Upper lobe of left lung (tissue), 6 donors: ENCODE measurements at regions not wholly inside any gene's neighbourhood (a gene's known extent, or its start where the extent isn't known, plus 50 kb on each side); places are given as distances from the start of the nearest gene placed in this dataset.

Experiments
- ATAC-seq, 2 donors: fragments of 200-7000 bp; cut with Tn5 transposase; one replicate each; pipeline ENCODE4 v1.9.1; 2022; ENCODE audit warnings: mild to moderate bottlenecking in 2 of 2, moderate library complexity in 2 of 2; ENCODE audit not compliant: low FRiP score in 2 of 2
- DNase-seq, 2 donors: peaks; one replicate each; pipeline ENCODE4 v3.0.0-alpha.2; 2019 to 2020
- H3K27ac ChIP-seq, 4 donors: fragments of 200-600 bp; sonication (generic); one replicate each; pipeline ENCODE4 v1.5.1; 2016 to 2019
- H3K27me3 ChIP-seq, 4 donors: fragments of 200-600 bp; sonication (generic); one replicate each; pipeline ENCODE4 v1.5.1; 2017 to 2019
- H3K36me3 ChIP-seq, 4 donors: fragments of 200-600 bp; sonication (generic); one replicate each; pipeline ENCODE4 v1.5.1; 2016 to 2019
- H3K4me1 ChIP-seq, 4 donors: fragments of 200-600 bp; sonication (generic); one replicate each; pipeline ENCODE4 v1.5.1; 2018 to 2019
- H3K4me3 ChIP-seq, 4 donors: fragments of 200-600 bp; sonication (generic); one replicate each; pipeline ENCODE4 v1.5.1; 2017 to 2019; ENCODE audit warnings: mild to moderate bottlenecking in 2 of 4, moderate library complexity in 1 of 4
- H3K9me3 ChIP-seq, 4 donors: fragments of 200-600 bp; sonication (generic); one replicate each; pipeline ENCODE4 v1.5.1; 2018 to 2019
- CTCF ChIP-seq, 6 experiments: fragments of 450-650 bp in 4 of 6; fragments of 200-600 bp in 2 of 6; sonication (generic) in 2 of 6; IDR thresholded peaks; one replicate each; pipeline ENCODE4 v1.5.1; 2016 to 2019; ENCODE audit warnings: antibody characterized with exemption in 6 of 6
- EP300 ChIP-seq, 4 donors: sonication (generic); formaldehyde crosslinking; IDR thresholded peaks; one replicate each; pipeline ENCODE4 v1.5.1; 2017; ENCODE audit warnings: antibody characterized with exemption in 4 of 4, control low read depth in 2 of 4
- POLR2A ChIP-seq, 4 donors: fragments of 450-650 bp; IDR thresholded peaks; one replicate each; pipeline ENCODE4 v1.5.1; 2016 to 2017; ENCODE audit warnings: antibody characterized with exemption in 4 of 4, mild to moderate bottlenecking in 2 of 4
- POLR2AphosphoS5 ChIP-seq, 2 donors: sonication (generic); formaldehyde crosslinking; IDR thresholded peaks; one replicate each; pipeline ENCODE4 v1.5.1; 2017; ENCODE audit warnings: antibody characterized with exemption in 2 of 2
- WGBS, 2 donors: methylation state at CpG; one replicate each; pipeline ENCODE4 v1.1.5; 2017 to 2018; 5-methylcytosine and 5-hydroxymethylcytosine counted together
- donor health status: DM: no; HTN: no; CAD: no; lungs with moderate emphysema.
- donor health status: DM: no; HTN: yes; CAD: no; lungs with severe emphysema.

- WGBS, 2 donors, result 92 to 97% methylated on average over 7 of the region's 7 CpGs
- Histone ChIP-seq H3K4me3 (no peak overlapping the region), H3K27me3 (no peaks in the 10 kb centered on the region), H3K27ac (no peak overlapping the region), H3K9me3 (no peaks in the 10 kb centered on the region), H3K4me1 (peaks cover 0 to 7% (median 3%) of the 10 kb centered on the region in 4 donors), H3K36me3 (no peaks in the 10 kb centered on the region)
- TF ChIP-seq EP300 (IDR thresholded peaks at IDR 0.05), result no peak
- TF ChIP-seq POLR2AphosphoS5 (IDR thresholded peaks at IDR 0.05), result no peak
- DNase-seq, result no peak
- ATAC-seq, result no peak
Observed at GRCh38 chr14:89630101-89630829, 213.2 kb upstream of the FOXN3 start.

- no peak overlapping the region for H3K4me3 ChIP-seq
Observed at GRCh38 chr14:89629383-89629782, 212.3 kb upstream of the FOXN3 start.

GRCh38 chr14:89628521-89628920 lies 211.5 kb upstream of the FOXN3 start:
- peaks cover 0 to 14% (median 6%) of the 10 kb centered on the region in 4 donors for H3K4me1 ChIP-seq
- H3K9me3 ChIP-seq, result no peaks in the 10 kb centered on the region
- TF ChIP-seq POLR2A (IDR thresholded peaks at IDR 0.05) (no peak), CTCF (IDR thresholded peaks at IDR 0.05) (no peak), POLR2AphosphoS5 (IDR thresholded peaks at IDR 0.05) (no peak), EP300 (IDR thresholded peaks at IDR 0.05) (no peak)
- H3K36me3 ChIP-seq, result no peaks in the 10 kb centered on the region
- no peak overlapping the region for H3K27ac ChIP-seq
- no peaks in the 10 kb centered on the region for H3K27me3 ChIP-seq
- DNase-seq (no peak), ATAC-seq (no peak)
- no peak overlapping the region for H3K4me3 ChIP-seq
- WGBS, 2 donors, result 87% methylated on average over 4 of the region's 4 CpGs

More at GRCh38 chr14:89629383-89629782, 212.3 kb upstream of the FOXN3 start:
- Histone ChIP-seq H3K9me3 (no peaks in the 10 kb centered on the region), H3K36me3 (no peaks in the 10 kb centered on the region), H3K27ac (no peak overlapping the region), H3K4me1 (peaks cover 0 to 14% (median 6%) of the 10 kb centered on the region in 4 donors), H3K27me3 (no peaks in the 10 kb centered on the region)
- TF ChIP-seq EP300 (IDR thresholded peaks at IDR 0.05), result no peak
- TF ChIP-seq POLR2AphosphoS5 (IDR thresholded peaks at IDR 0.05), result no peak
- TF ChIP-seq POLR2A (IDR thresholded peaks at IDR 0.05), result no peak
- TF ChIP-seq CTCF (IDR thresholded peaks at IDR 0.05), result no peak
- DNase-seq (no peak), ATAC-seq (no peak)
- 73 to 76% methylated on average over 8 of the region's 8 CpGs for WGBS, 2 donors

GRCh38 chr14:89626233-89626806 lies 209.3 kb upstream of the FOXN3 start:
- H3K36me3 ChIP-seq, result no peaks in the 10 kb centered on the region
- WGBS, 2 donors, result 67 to 86% methylated on average over 6 of the region's 6 CpGs
- no peak overlapping the region for H3K27ac ChIP-seq
- H3K27me3 ChIP-seq, result no peaks in the 10 kb centered on the region
- no peak for ATAC-seq
- no peak overlapping the region for H3K4me3 ChIP-seq
- H3K9me3 ChIP-seq, result no peaks in the 10 kb centered on the region
- DNase-seq, result no peak
- H3K4me1 ChIP-seq, result peaks cover 0 to 14% (median 6%) of the 10 kb centered on the region in 4 donors
- TF ChIP-seq EP300 (IDR thresholded peaks at IDR 0.05), result no peak

- no peak overlapping the region for H3K4me3 ChIP-seq
- DNase-seq, result no peak
- no peaks in the 10 kb centered on the region for H3K36me3 ChIP-seq
- H3K27ac ChIP-seq, result no peak overlapping the region
- peaks cover 0 to 14% (median 6%) of the 10 kb centered on the region in 4 donors for H3K4me1 ChIP-seq
- no peaks in the 10 kb centered on the region for H3K27me3 ChIP-seq
- no peak for TF ChIP-seq EP300 (IDR thresholded peaks at IDR 0.05)
- TF ChIP-seq POLR2AphosphoS5 (IDR thresholded peaks at IDR 0.05), result no peak
- no peak for TF ChIP-seq POLR2A (IDR thresholded peaks at IDR 0.05)
- no peak for TF ChIP-seq CTCF (IDR thresholded peaks at IDR 0.05)
- no peaks in the 10 kb centered on the region for H3K9me3 ChIP-seq
- 81 to 84% methylated on average over 6 to 9 of the region's 9 CpGs for WGBS, 2 donors
- ATAC-seq, result no peak
Observed at GRCh38 chr14:89625731-89626232, 208.7 kb upstream of the FOXN3 start.
